IMR-90 (cell line): ENCODE measurements at regions not wholly inside any gene's neighbourhood (a gene's known extent, or its start where the extent isn't known, plus 50 kb on each side); places are given as distances from the start of the nearest gene placed in this dataset.

Experiments used
- ATAC-seq: fragments of 200-7000 bp; cut with Tn5 transposase; 2 replicates; pipeline ENCODE4 v1.9.1; 2020; ENCODE audit warnings: low read depth, mild to moderate bottlenecking, moderate library complexity
- BruUV-seq: library from RNA; stranded (reverse); fragments of 400-500 nt; replicated peaks from 2 replicates; lab custom pipeline; 2021; lab: Mats Ljungman, UMichigan
- CTCF ChIA-PET: fragments of 300-600 bp; formaldehyde crosslinking; extraction: SDS; loops from one replicate; lab custom pipeline; 2021; ENCODE audit warnings: antibody characterized with exemption; lab: Yijun Ruan, JAX
- POLR2A ChIA-PET: fragments of 300-600 bp; sonication (Branson Sonifier 250); formaldehyde crosslinking; loops from one replicate; lab custom pipeline; 2022; ENCODE audit warnings: antibody characterized with exemption; ENCODE audit not compliant: unreplicated experiment; lab: Charles Lee
- DNase-seq: peaks from one replicate; pipeline ENCODE4 v3.0.0; 2013
- H2AFZ ChIP-seq: replicated peaks from 2 replicates; pipeline ENCODE3; 2013; ENCODE audit warnings: low read length, mild to moderate bottlenecking; ENCODE audit not compliant: poor library complexity
- H2AK5ac ChIP-seq: 2 replicates; pipeline ENCODE4 v1.6.1; 2013; ENCODE audit warnings: low read depth, low read length, inconsistent platforms
- H2AK9ac ChIP-seq: replicated peaks from 2 replicates; pipeline ENCODE3; 2013; ENCODE audit warnings: mild to moderate bottlenecking, low read depth, low read length, moderate library complexity; ENCODE audit not compliant: poor library complexity
- H2BK120ac ChIP-seq: 2 replicates; pipeline ENCODE4 v1.6.1; 2013; ENCODE audit warnings: low read depth, low read length, inconsistent platforms
- H2BK15ac ChIP-seq: 3 replicates; pipeline ENCODE4 v1.6.1; 2013; ENCODE audit warnings: low read depth, low read length, inconsistent platforms
- H2BK20ac ChIP-seq: 2 replicates; pipeline ENCODE4 v1.6.1; 2013; ENCODE audit warnings: low read depth, mild to moderate bottlenecking, inconsistent platforms, low read length, moderate library complexity
- H2BK5ac ChIP-seq: 2 replicates; pipeline ENCODE4 v1.6.1; 2013; ENCODE audit warnings: mild to moderate bottlenecking, low read depth, low read length, inconsistent platforms; ENCODE audit not compliant: poor library complexity, severe bottlenecking
- H3K14ac ChIP-seq: replicated peaks from 2 replicates; pipeline ENCODE4 v1.6.1; 2013; ENCODE audit warnings: low read depth, low read length, inconsistent platforms
- H3K18ac ChIP-seq: 2 replicates; pipeline ENCODE4 v1.6.1; 2013; ENCODE audit warnings: low read depth, low read length, control low read depth
- H3K23ac ChIP-seq: 2 replicates; pipeline ENCODE4 v1.6.1; 2013; ENCODE audit warnings: low read depth, low read length, inconsistent platforms
- H3K27ac ChIP-seq: 2 replicates; pipeline ENCODE4 v1.5.1; 2013; ENCODE audit warnings: mild to moderate bottlenecking, control low read depth, low read length; ENCODE audit not compliant: insufficient read depth
- H3K27me3 ChIP-seq: 2 replicates; pipeline ENCODE4 v1.6.1; 2013; ENCODE audit warnings: low read length; ENCODE audit not compliant: control insufficient read depth, insufficient read depth
- H3K36me3 ChIP-seq: 2 replicates; pipeline ENCODE4 v1.6.1; 2013; ENCODE audit warnings: low read length, mixed read lengths; ENCODE audit not compliant: control insufficient read depth, insufficient read depth
- H3K4ac ChIP-seq: 2 replicates; pipeline ENCODE4 v1.6.1; 2013; ENCODE audit warnings: low read depth, low read length, inconsistent platforms
- H3K4me1 ChIP-seq: 2 replicates; pipeline ENCODE4 v1.6.1; 2013; ENCODE audit warnings: low read length, mixed read lengths; ENCODE audit not compliant: control insufficient read depth, insufficient read depth
- H3K4me2 ChIP-seq: 2 replicates; pipeline ENCODE4 v1.6.1; 2013; ENCODE audit warnings: low read depth, mild to moderate bottlenecking, control low read depth, low read length, moderate library complexity
- H3K4me3 ChIP-seq: 2 replicates; pipeline ENCODE4 v1.5.1; 2013; ENCODE audit warnings: low read depth, mild to moderate bottlenecking, control low read depth, low read length, moderate library complexity; ENCODE audit not compliant: insufficient read depth
- H3K56ac ChIP-seq: 2 replicates; pipeline ENCODE4 v1.6.1; 2013; ENCODE audit warnings: low read length, inconsistent platforms; ENCODE audit not compliant: insufficient read depth; ENCODE audit errors: extremely low read depth
- H3K79me1 ChIP-seq, 2 experiments: 2 replicates each; pipeline ENCODE4 v1.6.1; 2013; ENCODE audit warnings: low read length in 2 of 2, inconsistent platforms in 1 of 2, low read depth in 1 of 2
- H3K9ac ChIP-seq: 2 replicates; pipeline ENCODE4 v1.6.1; 2013; ENCODE audit warnings: low read depth, low read length, control low read depth
- H3K9me1 ChIP-seq: 2 replicates; pipeline ENCODE4 v1.6.1; 2013; ENCODE audit warnings: low read length, inconsistent platforms; ENCODE audit not compliant: insufficient read depth
- H3K9me3 ChIP-seq: 2 replicates; pipeline ENCODE4 v1.6.1; 2013; ENCODE audit warnings: low read length; ENCODE audit not compliant: control insufficient read depth, insufficient read depth
- H4K20me1 ChIP-seq: 2 replicates; pipeline ENCODE4 v1.6.1; 2013; ENCODE audit warnings: low read length, inconsistent platforms; ENCODE audit not compliant: insufficient read depth
- H4K5ac ChIP-seq: 2 replicates; pipeline ENCODE4 v1.6.1; 2013; ENCODE audit warnings: mild to moderate bottlenecking, low read depth, low read length, control low read depth
- H4K8ac ChIP-seq, 2 experiments: 2 replicates each; pipeline ENCODE4 v1.6.1; 2013; ENCODE audit warnings: low read depth in 2 of 2, low read length in 2 of 2, control low read depth in 1 of 2, inconsistent platforms in 1 of 2
- H4K91ac ChIP-seq: 2 replicates; pipeline ENCODE4 v1.6.1; 2013; ENCODE audit warnings: low read depth, low read length, inconsistent platforms; ENCODE audit not compliant: insufficient read depth
- POLR2A ChIP-seq: IDR thresholded peaks from 2 replicates; pipeline ENCODE4 v1.6.1; 2012; ENCODE audit warnings: mild to moderate bottlenecking, low read depth, low read length
- WGBS, 2 experiments: methylation state at CpG; one replicate each; pipeline versions ENCODE4 v1.1.5 to v1.1.7; 2013; ENCODE audit warnings: missing lambda C conversion rate in 2 of 2; ENCODE audit not compliant: insufficient read length in 1 of 2; ENCODE audit errors: extremely low coverage in 2 of 2; 5-methylcytosine and 5-hydroxymethylcytosine counted together
- dilution Hi-C: fragments of 300-500 bp; cut with HindIII; formaldehyde crosslinking; loops from one replicate; pipeline ENCODE4 v1.14.3; 2018; ENCODE audit warnings: low sequenced_read_pairs; ENCODE audit not compliant: unreplicated experiment
- in situ Hi-C: fragments of 300-500 bp; cut with MboI; formaldehyde crosslinking; loops from 3 replicates; pipeline ENCODE4 v1.14.3; 2019; ENCODE audit warnings: low sequenced_read_pairs, inconsistent platforms, mixed read lengths
- intact Hi-C: fragments of 100-400 bp; cut with micrococcal nuclease; formaldehyde crosslinking; loops from 2 replicates; pipeline ENCODE4 v1.10.0; 2022

GRCh38 chr12:74393272-74393671 lies 144.4 kb upstream of the ATXN7L3B start:
- Histone ChIP-seq H3K27me3 (no peaks in the 10 kb centered on the region), H3K9me1 (no peaks in the 10 kb centered on the region), H3K9me3 (peaks cover 7% of the 10 kb centered on the region; the same call in 1 of the 2 replicates), H3K4me3 (no peak overlapping the region), H3K79me1 (no peaks in the 10 kb centered on the region), H3K56ac (no peak overlapping the region), H3K18ac (no peak overlapping the region), H3K4ac (no peak overlapping the region), H4K8ac (no peak overlapping the region), H3K4me1 (no peaks in the 10 kb centered on the region), H3K27ac (no peak overlapping the region), H2BK5ac (no peak overlapping the region), H2AFZ (no peak overlapping the region), H2BK120ac (no peak overlapping the region), H4K20me1 (no peaks in the 10 kb centered on the region), H4K91ac (no peak overlapping the region), H2AK9ac (no peak overlapping the region), H2BK15ac (no peak overlapping the region), H2AK5ac (no peak overlapping the region), H4K5ac (no peak overlapping the region), H3K14ac (no peak overlapping the region), H2BK20ac (no peak overlapping the region), H3K23ac (no peak overlapping the region), H3K4me2 (no peak overlapping the region), H3K36me3 (no peaks in the 10 kb centered on the region), H3K9ac (no peak overlapping the region)
- TF ChIP-seq POLR2A = no peak
- DNase-seq (no peak), ATAC-seq (no peak)
- ChIA-PET POLR2A (no interaction called here), CTCF (no interaction called here)
- dilution Hi-C loops = no loop called here
- BruUV-seq = no TSS peak
- WGBS, 2 experiments = no CpG with 5 or more reads among the region's 4 CpGs
- in situ Hi-C loops = no loop called here
- intact Hi-C loops = no loop called here
